SKM-1 treated with dmso at 0.1 percent for 144 hours (cell line): ENCODE measurements at regions not wholly inside any gene's neighbourhood (a gene's known extent, or its start where the extent isn't known, plus 50 kb on each side); places are given as distances from the start of the nearest gene placed in this dataset.

Experiments used
- DNase-seq: peaks from one replicate; lab custom pipeline; 2025; ENCODE audit not compliant: unreplicated experiment; lab: John Stamatoyannopoulos, UW

- no peak for DNase-seq
Observed at GRCh38 chr20:48211238-48211637, 426.0 kb upstream of the SULF2 start.

GRCh38 chr20:48210111-48211027, 425.1 kb upstream of the SULF2 start:
- no peak for DNase-seq

DNA sequence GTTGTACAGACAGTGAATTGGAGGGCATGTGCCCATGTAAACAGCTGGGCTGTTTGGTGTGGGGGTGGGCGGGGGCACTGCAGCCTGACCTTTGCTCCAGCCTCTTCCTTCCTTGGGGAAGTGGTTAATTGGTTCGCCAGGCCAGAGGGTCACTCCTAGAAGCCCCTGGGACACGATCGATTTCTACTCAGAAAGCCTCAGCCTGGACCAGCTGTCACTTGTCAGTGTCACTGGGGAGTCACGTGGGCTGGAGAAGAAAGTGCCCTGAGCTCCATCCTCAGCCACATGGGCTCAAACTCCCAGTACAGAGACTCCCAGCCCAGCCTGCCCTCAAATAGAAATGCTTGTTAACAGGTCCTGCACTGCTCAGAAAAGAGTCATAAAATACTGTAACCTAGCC, 423.8 kb upstream of the SULF2 start:
- DNase-seq, result no peak

- DNase-seq, result no peak
Observed at GRCh38 chr20:48208176-48208575, 422.9 kb upstream of the SULF2 start.

DNA sequence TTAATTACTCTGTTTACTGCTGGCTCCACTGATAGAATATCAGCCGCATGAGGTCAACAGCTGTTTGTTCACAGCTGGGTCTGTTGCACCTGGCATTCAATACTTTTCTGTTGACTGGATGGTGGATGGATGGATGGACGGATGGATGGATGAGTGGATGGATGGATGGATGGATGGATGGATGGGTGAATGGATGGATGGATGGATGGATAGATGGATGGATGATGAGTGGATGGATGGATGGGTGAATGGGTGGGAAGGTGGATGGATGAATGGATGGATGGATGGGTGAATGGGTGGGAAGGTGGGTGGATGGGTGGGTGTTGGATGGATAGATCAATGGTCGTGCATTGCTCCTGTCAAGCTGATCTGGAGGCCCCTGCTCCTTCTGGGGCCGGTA, 422.2 kb upstream of the SULF2 start:
- DNase-seq, result no peak

- DNase-seq, result no peak
Observed at GRCh38 chr20:48205786-48206185, 420.5 kb upstream of the SULF2 start.

- DNase-seq, result no peak
Observed at GRCh38 chr20:48205281-48205782, 420.1 kb upstream of the SULF2 start.

- no peak for DNase-seq
Observed at GRCh38 chr20:48204499-48204898, 419.2 kb upstream of the SULF2 start.

DNA sequence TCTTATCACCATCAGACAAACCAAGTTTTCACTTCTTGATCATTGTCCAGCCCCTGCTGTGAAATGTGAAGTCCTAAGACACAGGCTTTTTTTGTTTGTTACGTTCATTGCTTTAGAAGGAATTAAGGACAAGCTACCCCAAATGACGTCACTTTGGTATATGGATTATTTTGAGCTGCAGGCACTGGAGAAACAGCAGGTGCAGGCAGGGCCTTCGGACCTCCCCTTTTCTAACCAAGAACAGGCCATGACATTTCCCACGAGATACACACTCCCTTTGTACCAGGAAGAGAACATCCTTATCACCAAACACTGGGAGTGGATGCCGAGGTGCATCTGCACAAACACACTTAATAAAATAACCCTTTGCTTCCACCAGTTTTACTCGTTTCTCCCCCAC, 418.0 kb upstream of the SULF2 start:
- DNase-seq, result no peak

DNA sequence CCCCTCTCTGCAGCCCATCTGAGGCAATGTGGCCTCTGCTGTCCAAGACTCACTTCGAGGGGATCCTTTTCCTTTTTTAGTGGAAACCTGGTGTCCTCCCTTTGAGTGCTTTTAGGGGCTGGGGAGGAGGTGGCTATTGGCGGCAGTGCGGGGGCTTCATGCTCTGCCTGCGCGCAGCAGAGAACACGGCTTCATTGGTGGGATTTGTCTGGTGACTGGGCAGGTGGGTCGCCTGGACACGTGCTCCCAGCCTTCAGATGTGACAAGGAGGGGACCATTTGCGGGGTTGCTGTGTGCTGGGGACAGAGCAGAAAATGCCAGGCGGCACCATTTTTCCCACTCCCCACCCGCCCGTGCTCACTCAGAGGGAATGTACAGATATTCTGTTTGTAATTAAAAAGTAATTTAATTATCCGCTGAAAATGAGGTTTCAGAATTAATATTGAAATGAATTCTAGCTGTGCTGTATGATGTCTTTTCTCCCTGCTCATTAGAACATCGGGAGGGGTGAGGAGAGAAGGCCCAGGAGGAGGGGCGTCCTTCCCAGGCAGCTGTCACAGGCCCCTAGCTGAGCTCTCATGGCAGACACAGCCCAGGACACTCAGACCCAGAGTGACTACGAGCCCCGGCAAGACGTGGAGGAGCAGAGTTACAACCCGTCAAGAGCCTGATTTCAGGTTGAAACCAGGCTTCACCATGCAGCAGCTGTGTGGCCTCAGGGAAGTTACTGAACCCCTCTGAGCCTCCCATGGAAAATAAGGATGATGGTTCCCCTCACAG, 417.2 kb upstream of the SULF2 start:
- no peak for DNase-seq

- DNase-seq, result no peak
Observed at GRCh38 chr20:48201885-48202284, 416.6 kb upstream of the SULF2 start.

DNA sequence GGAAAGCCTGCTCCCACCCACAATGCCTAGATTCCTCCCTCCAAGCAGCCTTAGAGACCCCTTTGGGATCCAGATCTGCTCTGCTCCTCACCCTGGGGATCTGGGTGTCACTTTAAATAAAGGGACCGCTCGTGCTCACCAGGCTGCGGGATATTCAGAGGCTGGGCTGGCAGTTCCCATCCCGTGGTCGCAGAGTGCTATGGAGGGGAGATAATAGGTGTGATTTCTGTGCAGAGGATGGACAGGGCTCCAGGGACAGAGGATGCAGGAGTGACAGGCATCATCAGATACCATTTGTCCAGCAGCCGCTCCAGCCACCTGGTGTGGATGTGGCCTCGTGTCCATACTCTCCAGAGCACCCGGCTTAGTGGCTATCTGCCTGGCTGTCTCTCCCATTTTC, 415.9 kb upstream of the SULF2 start:
- DNase-seq, result no peak

GRCh38 chr20:48198929-48199451, 413.7 kb upstream of the SULF2 start:
- no peak for DNase-seq

- no peak for DNase-seq
Observed at GRCh38 chr20:48197066-48197465, 411.8 kb upstream of the SULF2 start.

- DNase-seq, result no peak
Observed at GRCh38 chr20:48196486-48196885, 411.2 kb upstream of the SULF2 start.

- DNase-seq, result no peak
Observed at GRCh38 chr20:48196001-48196400, 410.7 kb upstream of the SULF2 start.

- no peak for DNase-seq
Observed at GRCh38 chr20:48195121-48195870, 410.0 kb upstream of the SULF2 start.

DNA sequence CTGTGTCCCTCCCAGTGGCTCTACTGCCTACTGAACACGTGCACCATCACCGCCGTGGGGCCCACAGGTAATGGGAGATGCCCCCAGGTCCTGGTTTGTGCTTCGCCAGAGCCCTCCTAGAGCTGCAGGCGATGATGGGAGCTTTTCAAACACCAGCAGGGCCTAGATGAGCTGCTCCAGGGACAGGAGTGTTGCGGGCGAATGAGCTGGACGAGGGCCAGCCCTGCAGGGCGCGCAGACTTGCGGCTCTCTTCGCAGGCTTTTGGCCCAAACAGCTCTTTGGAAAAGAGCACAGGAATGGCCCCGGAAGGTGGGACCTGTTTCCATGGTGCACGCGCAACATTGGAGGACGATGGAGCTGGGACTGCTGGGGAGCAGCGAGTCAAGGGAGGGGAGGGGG, 409.3 kb upstream of the SULF2 start:
- DNase-seq, result no peak

DNA sequence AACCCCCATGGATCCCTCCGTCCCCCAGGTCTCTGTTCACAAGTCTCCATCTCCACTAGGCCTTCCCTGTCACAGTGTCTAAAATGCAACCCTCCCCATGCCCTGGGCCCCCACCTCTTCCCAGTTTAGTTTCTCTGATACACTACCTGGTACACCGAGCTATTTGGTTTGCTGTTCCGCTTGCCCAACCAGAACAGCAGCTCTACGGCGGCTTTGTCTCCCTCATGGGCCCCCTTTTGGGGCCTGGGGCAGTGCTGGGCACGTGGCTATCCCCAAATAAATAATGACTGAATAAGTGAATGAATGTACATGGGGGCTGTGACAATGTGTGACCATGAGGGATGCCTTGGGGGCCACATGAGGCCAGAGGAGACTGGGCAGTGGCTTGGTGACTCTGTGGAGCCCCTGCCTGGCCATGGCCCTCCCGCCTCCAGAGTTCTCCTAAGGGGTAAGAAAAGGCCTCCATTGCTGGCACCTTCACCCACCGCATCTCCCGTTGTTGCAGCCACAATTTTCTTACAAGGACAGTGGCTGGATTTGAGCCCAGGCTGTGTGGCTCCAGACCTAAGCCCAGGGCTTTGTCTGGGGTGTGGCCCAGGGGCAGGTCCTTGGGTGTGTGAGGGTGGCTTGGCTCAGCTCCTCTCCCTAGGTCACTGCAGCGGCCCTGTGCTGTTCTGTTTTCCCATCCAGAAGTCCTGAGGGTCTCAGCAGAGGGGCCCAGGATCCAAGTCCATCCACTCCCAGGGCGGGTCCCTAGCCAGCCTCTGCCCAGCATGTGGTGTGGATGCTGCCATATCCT, 408.5 kb upstream of the SULF2 start:
- DNase-seq, result no peak

GRCh38 chr20:48192109-48192508, 406.8 kb upstream of the SULF2 start:
- no peak for DNase-seq
